Panc1 (cell line): ENCODE measurements at regions not wholly inside any gene's neighbourhood (a gene's known extent, or its start where the extent isn't known, plus 50 kb on each side); places are given as distances from the start of the nearest gene placed in this dataset.

Experiments used
- POLR2AphosphoS5 ChIP-seq: IDR thresholded peaks from 2 replicates; pipeline ENCODE4 v1.6.1; 2012; ENCODE audit warnings: mild to moderate bottlenecking, low read depth, low read length, moderate library complexity
- SIN3A ChIP-seq: IDR thresholded peaks from 2 replicates; pipeline ENCODE4 v1.6.1; 2012; ENCODE audit warnings: low read depth, mild to moderate bottlenecking, low read length, moderate library complexity, borderline replicate concordance; ENCODE audit not compliant: insufficient read depth
- TCF7L2 ChIP-seq: IDR thresholded peaks from 2 replicates; pipeline ENCODE4 v1.6.1; 2011; ENCODE audit warnings: mild to moderate bottlenecking, low read depth, low read length, inconsistent platforms
- TF ChIP-seq, protein P1 (sequence below): fragments of 450-650 bp; IDR thresholded peaks from 2 replicates; pipeline ENCODE4 v1.5.1; 2017; ENCODE audit warnings: mild to moderate bottlenecking
- TF ChIP-seq, protein P2 (sequence below), 2 experiments: IDR thresholded peaks; 2 replicates each; pipeline ENCODE4 v1.6.1; 2011 to 2012; ENCODE audit warnings: low read depth in 2 of 2, control low read depth in 1 of 2, low read length in 1 of 2, mild to moderate bottlenecking in 1 of 2, moderate library complexity in 1 of 2; ENCODE audit not compliant: insufficient read depth in 1 of 2

DNA sequence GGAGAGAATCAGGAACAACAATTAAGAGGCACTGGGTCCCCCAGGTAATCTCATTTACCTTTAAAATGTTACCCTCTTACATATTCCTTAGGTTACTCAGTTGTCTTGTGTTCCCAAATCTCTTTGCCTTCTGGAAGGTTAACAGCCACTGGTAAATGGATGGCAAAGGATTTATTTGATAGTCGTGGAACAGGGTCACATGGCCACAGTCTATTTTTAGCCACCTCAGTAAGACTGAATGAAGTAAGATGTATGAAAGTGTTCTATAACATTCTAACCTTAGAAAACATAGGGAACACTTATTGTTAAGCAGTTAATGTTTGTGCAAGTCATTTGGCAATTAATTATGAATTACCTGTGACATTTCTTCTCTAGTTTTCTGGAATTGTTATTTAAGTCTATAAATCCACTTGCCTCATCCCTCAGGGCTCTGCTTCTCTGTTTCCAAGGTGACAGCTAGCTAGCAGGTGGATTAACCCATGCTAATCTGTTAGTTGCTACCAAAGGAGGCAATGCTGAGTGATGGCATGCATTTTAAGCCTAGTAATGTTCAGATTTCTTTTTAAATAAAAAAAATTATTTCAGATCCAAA, 211.0 kb downstream of the PIK3C3 start:
- TF ChIP-seq, protein P1, sequence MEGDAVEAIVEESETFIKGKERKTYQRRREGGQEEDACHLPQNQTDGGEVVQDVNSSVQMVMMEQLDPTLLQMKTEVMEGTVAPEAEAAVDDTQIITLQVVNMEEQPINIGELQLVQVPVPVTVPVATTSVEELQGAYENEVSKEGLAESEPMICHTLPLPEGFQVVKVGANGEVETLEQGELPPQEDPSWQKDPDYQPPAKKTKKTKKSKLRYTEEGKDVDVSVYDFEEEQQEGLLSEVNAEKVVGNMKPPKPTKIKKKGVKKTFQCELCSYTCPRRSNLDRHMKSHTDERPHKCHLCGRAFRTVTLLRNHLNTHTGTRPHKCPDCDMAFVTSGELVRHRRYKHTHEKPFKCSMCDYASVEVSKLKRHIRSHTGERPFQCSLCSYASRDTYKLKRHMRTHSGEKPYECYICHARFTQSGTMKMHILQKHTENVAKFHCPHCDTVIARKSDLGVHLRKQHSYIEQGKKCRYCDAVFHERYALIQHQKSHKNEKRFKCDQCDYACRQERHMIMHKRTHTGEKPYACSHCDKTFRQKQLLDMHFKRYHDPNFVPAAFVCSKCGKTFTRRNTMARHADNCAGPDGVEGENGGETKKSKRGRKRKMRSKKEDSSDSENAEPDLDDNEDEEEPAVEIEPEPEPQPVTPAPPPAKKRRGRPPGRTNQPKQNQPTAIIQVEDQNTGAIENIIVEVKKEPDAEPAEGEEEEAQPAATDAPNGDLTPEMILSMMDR: no peak
- TF ChIP-seq TCF7L2 (no peak), SIN3A (no peak), POLR2AphosphoS5 (no peak)
- TF ChIP-seq, protein P2, sequence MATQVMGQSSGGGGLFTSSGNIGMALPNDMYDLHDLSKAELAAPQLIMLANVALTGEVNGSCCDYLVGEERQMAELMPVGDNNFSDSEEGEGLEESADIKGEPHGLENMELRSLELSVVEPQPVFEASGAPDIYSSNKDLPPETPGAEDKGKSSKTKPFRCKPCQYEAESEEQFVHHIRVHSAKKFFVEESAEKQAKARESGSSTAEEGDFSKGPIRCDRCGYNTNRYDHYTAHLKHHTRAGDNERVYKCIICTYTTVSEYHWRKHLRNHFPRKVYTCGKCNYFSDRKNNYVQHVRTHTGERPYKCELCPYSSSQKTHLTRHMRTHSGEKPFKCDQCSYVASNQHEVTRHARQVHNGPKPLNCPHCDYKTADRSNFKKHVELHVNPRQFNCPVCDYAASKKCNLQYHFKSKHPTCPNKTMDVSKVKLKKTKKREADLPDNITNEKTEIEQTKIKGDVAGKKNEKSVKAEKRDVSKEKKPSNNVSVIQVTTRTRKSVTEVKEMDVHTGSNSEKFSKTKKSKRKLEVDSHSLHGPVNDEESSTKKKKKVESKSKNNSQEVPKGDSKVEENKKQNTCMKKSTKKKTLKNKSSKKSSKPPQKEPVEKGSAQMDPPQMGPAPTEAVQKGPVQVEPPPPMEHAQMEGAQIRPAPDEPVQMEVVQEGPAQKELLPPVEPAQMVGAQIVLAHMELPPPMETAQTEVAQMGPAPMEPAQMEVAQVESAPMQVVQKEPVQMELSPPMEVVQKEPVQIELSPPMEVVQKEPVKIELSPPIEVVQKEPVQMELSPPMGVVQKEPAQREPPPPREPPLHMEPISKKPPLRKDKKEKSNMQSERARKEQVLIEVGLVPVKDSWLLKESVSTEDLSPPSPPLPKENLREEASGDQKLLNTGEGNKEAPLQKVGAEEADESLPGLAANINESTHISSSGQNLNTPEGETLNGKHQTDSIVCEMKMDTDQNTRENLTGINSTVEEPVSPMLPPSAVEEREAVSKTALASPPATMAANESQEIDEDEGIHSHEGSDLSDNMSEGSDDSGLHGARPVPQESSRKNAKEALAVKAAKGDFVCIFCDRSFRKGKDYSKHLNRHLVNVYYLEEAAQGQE (IDR thresholded peaks at IDR 0.05; ENCODE audit: insufficient read depth in 1 of 2, low read depth in 2 of 2, low read length in 1 of 2): no peak
